Ovary (tissue), 7 donors: ENCODE measurements at regions not wholly inside any gene's neighbourhood (a gene's known extent, or its start where the extent isn't known, plus 50 kb on each side); places are given as distances from the start of the nearest gene placed in this dataset.
"Not testable (repeated sequence)": the region's sequence is repeated elsewhere in the genome, so short reads cannot be mapped to it uniquely, and the experiment has no call there.

Experiments used
- DNase-seq, 5 donors: peaks; one replicate each; pipeline ENCODE4 v3.0.0-alpha.2; 2019 to 2020
- H3K27ac ChIP-seq, 2 donors: fragments of 200-600 bp; one replicate each; pipeline versions ENCODE4 v1.5.1 to v1.8.0; 2019 to 2022
- H3K27me3 ChIP-seq: fragments of 200-600 bp; one replicate; pipeline ENCODE4 v1.8.0; 2022
- H3K36me3 ChIP-seq: fragments of 200-600 bp; sonication (generic); one replicate; pipeline ENCODE4 v1.5.1; 2019
- H3K4me1 ChIP-seq: one replicate; pipeline ENCODE4 v1.8.1; 2013; ENCODE audit warnings: mild to moderate bottlenecking, moderate library complexity; ENCODE audit not compliant: insufficient read depth
- H3K4me3 ChIP-seq: fragments of 200-600 bp; sonication (generic); one replicate; pipeline ENCODE4 v1.5.1; 2017
- H3K9me3 ChIP-seq, 2 donors: fragments of 200-600 bp in 1 of 2; sonication (generic) in 1 of 2; one replicate each; pipeline versions ENCODE4 v1.5.1 to v1.8.1; 2013 to 2019; ENCODE audit warnings: mild to moderate bottlenecking in 1 of 2, moderate library complexity in 1 of 2
- EP300 ChIP-seq: sonication (generic); formaldehyde crosslinking; IDR thresholded peaks from one replicate; pipeline ENCODE4 v1.6.1; 2017; ENCODE audit warnings: antibody characterized with exemption
- POLR2A ChIP-seq: fragments of 450-650 bp; IDR thresholded peaks from one replicate; pipeline ENCODE4 v1.6.1; 2017; ENCODE audit warnings: antibody characterized with exemption, mild to moderate bottlenecking, moderate library complexity
- WGBS, 3 donors: extraction: QIAGEN DNeasy Blood & Tissue Kit in 1 of 3; methylation state at CpG; one replicate each; pipeline versions ENCODE4 v1.1.5 to v1.1.7; 2013 to 2017; 5-methylcytosine and 5-hydroxymethylcytosine counted together
- intact Hi-C, 4 donors: fragments of 100-400 bp; cut with DNase I; formaldehyde crosslinking; loops; one replicate each; pipeline versions ENCODE4 v1.11.0 to v1.15.1; 2022 to 2023
- TF ChIP-seq, protein P1 (sequence below), 3 donors: fragments of 450-650 bp in 2 of 3; fragments of 200-600 bp in 1 of 3; IDR thresholded peaks; one replicate each; pipeline versions ENCODE4 v1.5.1 to v1.8.0; 2016 to 2022; ENCODE audit warnings: antibody characterized with exemption in 3 of 3, mild to moderate bottlenecking in 1 of 3
- donor health status: DM: no; HTN: no; CAD: no; lungs with moderate emphysema.
- donor health status: DM: no; HTN: no; CAD: no.
- donor health status: Bipolar disorder and iron deficiency.
- donor health status: DM: no; HTN: no; CAD: no.
- donor health status: DM: yes; HTN: yes; CAD: no.

GRCh38 chr6:130725551-130725950, 101.7 kb upstream of the SMLR1 start:
- Histone ChIP-seq H3K4me3 (no peak overlapping the region), H3K27ac (no peak overlapping the region), H3K27me3 (no peaks in the 10 kb centered on the region), H3K4me1 (no peaks in the 10 kb centered on the region), H3K9me3 (no peaks in the 10 kb centered on the region), H3K36me3 (no peaks in the 10 kb centered on the region)
- intact Hi-C loops: no loop called here
- no peak for DNase-seq
- TF ChIP-seq EP300 (no peak), POLR2A (no peak)
- TF ChIP-seq, protein P1, sequence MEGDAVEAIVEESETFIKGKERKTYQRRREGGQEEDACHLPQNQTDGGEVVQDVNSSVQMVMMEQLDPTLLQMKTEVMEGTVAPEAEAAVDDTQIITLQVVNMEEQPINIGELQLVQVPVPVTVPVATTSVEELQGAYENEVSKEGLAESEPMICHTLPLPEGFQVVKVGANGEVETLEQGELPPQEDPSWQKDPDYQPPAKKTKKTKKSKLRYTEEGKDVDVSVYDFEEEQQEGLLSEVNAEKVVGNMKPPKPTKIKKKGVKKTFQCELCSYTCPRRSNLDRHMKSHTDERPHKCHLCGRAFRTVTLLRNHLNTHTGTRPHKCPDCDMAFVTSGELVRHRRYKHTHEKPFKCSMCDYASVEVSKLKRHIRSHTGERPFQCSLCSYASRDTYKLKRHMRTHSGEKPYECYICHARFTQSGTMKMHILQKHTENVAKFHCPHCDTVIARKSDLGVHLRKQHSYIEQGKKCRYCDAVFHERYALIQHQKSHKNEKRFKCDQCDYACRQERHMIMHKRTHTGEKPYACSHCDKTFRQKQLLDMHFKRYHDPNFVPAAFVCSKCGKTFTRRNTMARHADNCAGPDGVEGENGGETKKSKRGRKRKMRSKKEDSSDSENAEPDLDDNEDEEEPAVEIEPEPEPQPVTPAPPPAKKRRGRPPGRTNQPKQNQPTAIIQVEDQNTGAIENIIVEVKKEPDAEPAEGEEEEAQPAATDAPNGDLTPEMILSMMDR (IDR thresholded peaks at IDR 0.05): no peak

- H3K4me3 ChIP-seq, H3K36me3 ChIP-seq, H3K4me1 ChIP-seq, DNase-seq, H3K9me3 ChIP-seq, H3K27ac ChIP-seq, H3K27me3 ChIP-seq, intact Hi-C loops: not testable (repeated sequence)
- WGBS, 3 donors: 94 to 97% (median 95%) methylated on average over 2 of the region's 2 CpGs
Observed at GRCh38 chr6:130728064-130728463, 99.1 kb upstream of the SMLR1 start.

DNA sequence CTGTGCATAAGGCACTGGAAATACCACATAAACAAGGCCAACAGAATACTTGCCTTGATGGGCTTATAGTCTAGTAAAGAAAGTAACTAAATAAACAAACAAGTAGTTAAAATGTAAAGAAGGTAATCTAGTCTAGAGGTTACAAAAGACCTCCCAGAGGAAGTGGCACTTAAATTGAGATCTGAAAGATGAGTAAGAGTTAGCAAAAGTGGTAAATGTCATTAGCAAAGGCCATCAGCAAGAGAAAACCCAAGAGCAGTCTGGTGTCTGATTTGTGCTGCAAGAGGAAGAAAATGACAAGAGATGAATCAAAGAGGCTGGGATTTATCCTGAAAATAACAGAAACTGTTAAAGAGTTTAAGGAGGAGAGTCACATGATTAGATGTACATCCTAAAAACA, 96.6 kb upstream of the SMLR1 start:
- Histone ChIP-seq H3K27me3 (no peaks in the 10 kb centered on the region), H3K27ac (no peak overlapping the region), H3K4me3 (no peak overlapping the region), H3K9me3 (no peaks in the 10 kb centered on the region), H3K36me3 (no peaks in the 10 kb centered on the region), H3K4me1 (no peaks in the 10 kb centered on the region)
- DNase-seq: no peak
- intact Hi-C loops: no loop called here
- TF ChIP-seq EP300 (no peak), POLR2A (no peak)
- TF ChIP-seq, protein P1 (IDR thresholded peaks at IDR 0.05): no peak

- Histone ChIP-seq H3K9me3 (no peaks in the 10 kb centered on the region), H3K27me3 (no peaks in the 10 kb centered on the region), H3K4me1 (no peaks in the 10 kb centered on the region), H3K27ac (no peak overlapping the region), H3K36me3 (no peaks in the 10 kb centered on the region), H3K4me3 (no peak overlapping the region)
- intact Hi-C loops: no loop called here
- TF ChIP-seq POLR2A (no peak), EP300 (no peak)
- TF ChIP-seq, protein P1 (IDR thresholded peaks at IDR 0.05): no peak
- WGBS, 3 donors: 54 to 80% (median 63%) methylated on average over 3 of the region's 3 CpGs
- DNase-seq: no peak
Observed at GRCh38 chr6:130734161-130734560, 93.0 kb upstream of the SMLR1 start.

GRCh38 chr6:130740308-130740707, 86.9 kb upstream of the SMLR1 start:
- Histone ChIP-seq H3K27ac (no peak overlapping the region), H3K4me1 (no peaks in the 10 kb centered on the region), H3K36me3 (no peaks in the 10 kb centered on the region), H3K27me3 (no peaks in the 10 kb centered on the region), H3K4me3 (no peak overlapping the region), H3K9me3 (no peaks in the 10 kb centered on the region)
- TF ChIP-seq POLR2A (no peak), EP300 (no peak)
- TF ChIP-seq, protein P1 (IDR thresholded peaks at IDR 0.05): no peak
- intact Hi-C loops: no loop called here
- DNase-seq: no peak
